OCI-LY1 (cell line): ENCODE measurements at regions not wholly inside any gene's neighbourhood (a gene's known extent, or its start where the extent isn't known, plus 50 kb on each side); places are given as distances from the start of the nearest gene placed in this dataset.

Source experiments
- CTCF ChIP-seq: fragments of 200-600 bp; sonication (generic), shearing (Covaris generic); IDR thresholded peaks from 2 replicates; pipeline ENCODE4 v1.5.1; 2017; ENCODE audit warnings: mild to moderate bottlenecking, antibody characterized with exemption, low read length, moderate library complexity, mixed read lengths
- EZH2 ChIP-seq: fragments of 200-600 bp; sonication (generic), shearing (Covaris generic); IDR thresholded peaks from 2 replicates; pipeline ENCODE4 v1.8.0; 2017; ENCODE audit warnings: borderline replicate concordance, mixed run types, mild to moderate bottlenecking, antibody characterized with exemption, low read length, moderate library complexity, mixed read lengths

GRCh38 chr4:15318621-15319348 lies 109.0 kb upstream of the C1QTNF7 start:
- TF ChIP-seq CTCF (no peak), EZH2 (no peak)
